Cardiac muscle cell (in vitro differentiated cells and primary cell): ENCODE measurements at regions not wholly inside any gene's neighbourhood (a gene's known extent, or its start where the extent isn't known, plus 50 kb on each side); places are given as distances from the start of the nearest gene placed in this dataset.

Experiments used
- DNase-seq, 2 donors: peaks; one replicate each; pipeline versions ENCODE4 v3.0.0 to v3.0.0-alpha.2; 2010 to 2017; ENCODE audit warnings: low read depth in 1 of 2, low spot score in 1 of 2
- H3K27ac ChIP-seq: fragments of 200-600 bp; sonication (generic); 2 replicates; pipeline ENCODE4 v1.5.1; 2016
- H3K27me3 ChIP-seq: fragments of 200-600 bp; sonication (generic); 2 replicates; pipeline ENCODE4 v1.6.0; 2016; ENCODE audit warnings: control low read depth
- H3K36me3 ChIP-seq: fragments of 200-600 bp; sonication (generic); 2 replicates; pipeline ENCODE4 v1.5.1; 2016; ENCODE audit warnings: control low read depth
- H3K4me1 ChIP-seq: fragments of 200-600 bp; sonication (generic); 2 replicates; pipeline ENCODE4 v1.8.1; 2017; ENCODE audit warnings: low read depth, mild to moderate bottlenecking, mixed run types
- H3K4me3 ChIP-seq: fragments of 200-600 bp; sonication (generic); 2 replicates; pipeline ENCODE4 v1.5.1; 2016; ENCODE audit warnings: mild to moderate bottlenecking
- H3K9me3 ChIP-seq: fragments of 200-600 bp; sonication (generic); 2 replicates; pipeline ENCODE4 v1.5.1; 2017; ENCODE audit warnings: low read depth, mild to moderate bottlenecking, control low read depth
- TF ChIP-seq, protein P1 (sequence below): IDR thresholded peaks from 2 replicates; pipeline ENCODE4 v1.5.1; 2012; ENCODE audit warnings: low read depth, mild to moderate bottlenecking, low read length

DNA sequence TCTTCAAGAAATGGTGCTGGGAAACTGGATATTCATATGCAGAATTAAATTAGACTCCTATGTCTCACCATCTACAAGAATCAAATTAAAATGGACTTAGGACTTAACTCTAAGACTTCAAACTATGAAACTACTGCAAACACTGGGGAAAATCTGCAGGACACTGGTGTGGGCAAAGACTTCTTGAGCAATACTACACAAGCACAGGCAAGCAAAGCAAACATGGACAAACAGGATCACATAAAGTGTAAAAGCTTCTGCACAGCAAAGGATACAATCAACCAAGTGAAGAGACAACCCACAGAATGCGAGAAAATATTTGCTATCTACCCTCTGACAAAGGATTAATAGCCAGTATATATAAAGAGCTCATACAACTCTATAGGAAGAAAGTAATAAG is 1161.1 kb upstream of the CITED2 start:
- H3K4me1 ChIP-seq = peaks cover 15% of the 10 kb centered on the region
- TF ChIP-seq, protein P1, sequence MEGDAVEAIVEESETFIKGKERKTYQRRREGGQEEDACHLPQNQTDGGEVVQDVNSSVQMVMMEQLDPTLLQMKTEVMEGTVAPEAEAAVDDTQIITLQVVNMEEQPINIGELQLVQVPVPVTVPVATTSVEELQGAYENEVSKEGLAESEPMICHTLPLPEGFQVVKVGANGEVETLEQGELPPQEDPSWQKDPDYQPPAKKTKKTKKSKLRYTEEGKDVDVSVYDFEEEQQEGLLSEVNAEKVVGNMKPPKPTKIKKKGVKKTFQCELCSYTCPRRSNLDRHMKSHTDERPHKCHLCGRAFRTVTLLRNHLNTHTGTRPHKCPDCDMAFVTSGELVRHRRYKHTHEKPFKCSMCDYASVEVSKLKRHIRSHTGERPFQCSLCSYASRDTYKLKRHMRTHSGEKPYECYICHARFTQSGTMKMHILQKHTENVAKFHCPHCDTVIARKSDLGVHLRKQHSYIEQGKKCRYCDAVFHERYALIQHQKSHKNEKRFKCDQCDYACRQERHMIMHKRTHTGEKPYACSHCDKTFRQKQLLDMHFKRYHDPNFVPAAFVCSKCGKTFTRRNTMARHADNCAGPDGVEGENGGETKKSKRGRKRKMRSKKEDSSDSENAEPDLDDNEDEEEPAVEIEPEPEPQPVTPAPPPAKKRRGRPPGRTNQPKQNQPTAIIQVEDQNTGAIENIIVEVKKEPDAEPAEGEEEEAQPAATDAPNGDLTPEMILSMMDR = no peak
- no peak overlapping the region for H3K27ac ChIP-seq
- no peaks in the 10 kb centered on the region for H3K9me3 ChIP-seq
- no peaks in the 10 kb centered on the region for H3K27me3 ChIP-seq
- no peak for DNase-seq
- H3K36me3 ChIP-seq = no peaks in the 10 kb centered on the region
- no peak overlapping the region for H3K4me3 ChIP-seq

DNA sequence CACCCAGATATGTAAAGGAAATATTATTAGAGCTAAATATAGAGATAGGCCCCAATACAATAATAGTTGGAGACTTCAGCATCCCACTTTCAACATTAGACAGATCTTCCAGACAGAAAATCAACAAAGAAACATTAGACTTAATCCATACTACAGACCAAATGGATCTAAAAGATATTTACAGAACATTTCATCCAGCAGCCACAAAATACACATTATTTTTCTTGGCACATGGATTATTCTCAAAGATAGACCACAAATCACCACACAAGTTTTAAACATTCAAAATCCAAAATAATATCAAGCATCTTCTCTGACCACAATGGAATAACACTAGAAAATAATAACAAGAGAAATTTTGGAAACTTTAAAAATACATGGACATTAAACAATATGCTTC is 1159.1 kb upstream of the CITED2 start:
- Histone ChIP-seq H3K36me3 (no peaks in the 10 kb centered on the region), H3K27ac (no peak overlapping the region), H3K27me3 (no peaks in the 10 kb centered on the region), H3K9me3 (no peaks in the 10 kb centered on the region), H3K4me1 (peaks cover 20% of the 10 kb centered on the region), H3K4me3 (no peak overlapping the region)
- TF ChIP-seq, protein P1 = no peak
- no peak for DNase-seq

DNA sequence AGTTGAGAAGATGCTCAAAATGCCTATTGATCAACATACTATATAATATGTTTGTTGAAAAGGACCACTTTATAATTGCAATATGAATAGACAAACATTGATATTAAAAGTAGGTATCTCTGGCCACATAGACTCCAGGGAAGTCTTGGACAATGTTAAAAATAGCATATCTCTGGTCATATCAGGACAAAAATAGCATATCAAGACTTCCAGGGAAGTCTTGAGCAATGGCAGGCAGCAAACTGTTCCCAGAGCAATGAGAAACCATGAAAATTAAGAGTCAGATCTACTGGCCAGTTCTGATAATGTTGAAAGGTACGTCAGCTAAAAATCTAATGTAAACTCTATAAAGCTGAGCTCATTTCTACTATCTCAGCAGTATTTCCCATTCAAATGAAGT is 1130.3 kb upstream of the CITED2 start:
- no peak for DNase-seq
- TF ChIP-seq, protein P1 = no peak
- H3K4me1 ChIP-seq = peaks cover 11% of the 10 kb centered on the region
- H3K27ac ChIP-seq = no peak overlapping the region
- H3K4me3 ChIP-seq = no peak overlapping the region
- no peaks in the 10 kb centered on the region for H3K36me3 ChIP-seq
- H3K9me3 ChIP-seq = no peaks in the 10 kb centered on the region
- no peaks in the 10 kb centered on the region for H3K27me3 ChIP-seq

DNA sequence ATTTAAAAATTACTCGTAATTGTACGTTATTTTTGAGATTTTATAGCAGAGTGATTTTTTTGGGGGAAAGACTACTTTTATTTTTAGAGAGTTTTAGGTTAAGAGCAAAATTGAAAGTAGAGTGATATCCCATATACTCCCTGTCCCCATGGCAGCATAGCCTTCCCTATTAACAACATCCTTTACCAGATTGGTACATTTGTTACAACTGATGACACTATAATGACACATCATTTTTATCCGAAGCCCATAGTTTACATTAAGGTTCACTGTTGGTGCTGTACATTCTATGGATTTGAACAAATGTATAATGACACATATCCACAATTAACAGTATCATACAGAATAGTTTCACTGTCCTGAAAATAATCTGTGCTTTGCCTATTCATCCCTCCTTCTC is 1126.4 kb upstream of the CITED2 start:
- DNase-seq = no peak
- H3K27me3 ChIP-seq = no peaks in the 10 kb centered on the region
- TF ChIP-seq, protein P1 = no peak

DNA sequence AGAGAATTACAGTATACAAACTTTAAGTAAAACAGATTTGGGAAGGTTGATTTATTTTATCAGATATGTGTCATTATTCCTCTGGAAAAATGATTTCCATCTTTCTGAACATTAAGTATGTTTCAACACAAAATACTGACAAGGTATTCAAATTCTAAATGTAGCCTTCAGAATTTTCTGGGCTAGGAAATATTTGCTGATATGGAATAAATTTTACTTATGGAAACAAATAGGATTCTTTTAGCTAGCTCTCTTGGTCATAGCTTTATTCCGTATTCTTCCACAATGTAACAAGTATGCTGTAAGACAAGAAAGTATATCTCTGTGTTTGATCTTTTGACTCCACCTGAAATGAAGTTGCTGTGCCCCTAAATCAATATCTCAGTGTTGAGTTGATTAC is 1125.2 kb upstream of the CITED2 start:
- H3K27me3 ChIP-seq = no peaks in the 10 kb centered on the region
- TF ChIP-seq, protein P1 = no peak
- no peak for DNase-seq
- no peaks in the 10 kb centered on the region for H3K9me3 ChIP-seq
- H3K36me3 ChIP-seq = no peaks in the 10 kb centered on the region
- no peak overlapping the region for H3K27ac ChIP-seq
- H3K4me1 ChIP-seq = peaks cover 3% of the 10 kb centered on the region
- H3K4me3 ChIP-seq = no peak overlapping the region

More for the DNA sequence above, 1126.4 kb upstream of the CITED2 start:
- Histone ChIP-seq H3K27ac (no peak overlapping the region), H3K36me3 (no peaks in the 10 kb centered on the region), H3K4me3 (no peak overlapping the region), H3K4me1 (peaks cover 11% of the 10 kb centered on the region), H3K9me3 (no peaks in the 10 kb centered on the region)
